CD14-positive monocyte (primary cell): ENCODE measurements at regions not wholly inside any gene's neighbourhood (a gene's known extent, or its start where the extent isn't known, plus 50 kb on each side); places are given as distances from the start of the nearest gene placed in this dataset.

Experiments used
- DNase-seq, 3 donors: peaks; one replicate each; pipeline ENCODE4 v3.0.0-alpha.2; 2011 to 2022
- H2AFZ ChIP-seq: 2 replicates; pipeline ENCODE4 v1.6.0; 2012; ENCODE audit warnings: mild to moderate bottlenecking, low read depth, low read length, inconsistent platforms; ENCODE audit not compliant: insufficient read depth, poor library complexity, severe bottlenecking
- H3K27ac ChIP-seq, 2 donors: 1 replicate in 1 of 2; 2 replicates in 1 of 2; pipeline ENCODE4 v1.5.1; 2012 to 2013; ENCODE audit warnings: low read length in 2 of 2, control low read depth in 1 of 2, inconsistent platforms in 1 of 2, low read depth in 1 of 2, mild to moderate bottlenecking in 1 of 2
- H3K27me3 ChIP-seq, 2 donors: one replicate each; pipeline versions ENCODE4 v1.6.0 to v1.6.1; 2011 to 2013; ENCODE audit warnings: low read length in 2 of 2; ENCODE audit not compliant: control insufficient read depth in 2 of 2, insufficient read depth in 2 of 2
- H3K36me3 ChIP-seq, 2 donors: replicated peaks in 1 of 2; 1 replicate in 1 of 2; 2 replicates in 1 of 2; pipeline versions ENCODE4 v1.5.1 to v1.6.1; 2012 to 2013; ENCODE audit warnings: low read length in 2 of 2, control low read depth in 1 of 2, inconsistent platforms in 1 of 2, mild to moderate bottlenecking in 1 of 2; ENCODE audit not compliant: insufficient read depth in 2 of 2, control insufficient read depth in 1 of 2
- H3K4me1 ChIP-seq, 2 donors: 1 replicate in 1 of 2; 2 replicates in 1 of 2; pipeline versions ENCODE4 v1.5.1 to v1.6.1; 2012 to 2013; ENCODE audit warnings: low read length in 2 of 2, control low read depth in 1 of 2, inconsistent platforms in 1 of 2, mild to moderate bottlenecking in 1 of 2, moderate library complexity in 1 of 2; ENCODE audit not compliant: insufficient read depth in 2 of 2, control insufficient read depth in 1 of 2
- H3K4me2 ChIP-seq: replicated peaks from 2 replicates; pipeline ENCODE3; 2012; ENCODE audit warnings: low read length, moderate library complexity, mild to moderate bottlenecking; ENCODE audit not compliant: poor library complexity, severe bottlenecking; ENCODE audit errors: extremely low read depth
- H3K4me3 ChIP-seq, 3 experiments: fragments of 200-600 bp in 1 of 3; sonication (generic) in 1 of 3; replicated peaks in 1 of 3; 1 replicate in 2 of 3; 2 replicates in 1 of 3; pipeline ENCODE4 v1.5.1; 2011 to 2013; ENCODE audit warnings: low read length in 3 of 3, mild to moderate bottlenecking in 3 of 3, control low read depth in 2 of 3, low read depth in 2 of 3, inconsistent platforms in 1 of 3, moderate library complexity in 1 of 3
- H3K79me2 ChIP-seq: 2 replicates; pipeline ENCODE4 v1.6.0; 2012; ENCODE audit warnings: mild to moderate bottlenecking, control low read depth, inconsistent platforms, low read length, moderate library complexity; ENCODE audit not compliant: insufficient read depth
- H3K9ac ChIP-seq: 2 replicates; pipeline ENCODE4 v1.6.0; 2017; ENCODE audit warnings: low read length, mild to moderate bottlenecking; ENCODE audit not compliant: insufficient read depth, poor library complexity, severe bottlenecking
- H3K9me3 ChIP-seq, 2 donors: replicated peaks in 1 of 2; 1 replicate in 1 of 2; 2 replicates in 1 of 2; pipeline versions ENCODE4 v1.5.1 to v1.6.1; 2012 to 2013; ENCODE audit warnings: low read length in 2 of 2, control low read depth in 1 of 2; ENCODE audit not compliant: control insufficient read depth in 1 of 2, insufficient read depth in 1 of 2
- H4K20me1 ChIP-seq: 2 replicates; pipeline ENCODE4 v1.6.0; 2012; ENCODE audit warnings: mild to moderate bottlenecking, low read length, control low read depth, moderate library complexity; ENCODE audit not compliant: insufficient read depth
- H3K27ac Mint-ChIP-seq, 7 donors: one replicate each; pipeline ENCODE4 v1.8.0; 2020; ENCODE audit warnings: mild to moderate bottlenecking in 7 of 7, mixed read lengths in 7 of 7, moderate library complexity in 6 of 7, inconsistent platforms in 2 of 7
- H3K27me3 Mint-ChIP-seq, 3 donors: one replicate each; pipeline ENCODE4 v1.8.0; 2021 to 2022; ENCODE audit warnings: low read depth in 3 of 3, mild to moderate bottlenecking in 3 of 3, mixed read lengths in 3 of 3, moderate library complexity in 3 of 3, inconsistent platforms in 1 of 3
- H3K36me3 Mint-ChIP-seq, 2 donors: one replicate each; pipeline ENCODE4 v1.8.0; 2020; ENCODE audit warnings: mixed read lengths in 2 of 2, inconsistent platforms in 1 of 2, mild to moderate bottlenecking in 1 of 2
- H3K4me1 Mint-ChIP-seq: one replicate; pipeline ENCODE4 v1.8.0; 2020; ENCODE audit warnings: mild to moderate bottlenecking, mixed read lengths
- H3K4me3 Mint-ChIP-seq, 2 donors: one replicate each; pipeline ENCODE4 v1.8.0; 2020; ENCODE audit warnings: mild to moderate bottlenecking in 2 of 2, mixed read lengths in 2 of 2, moderate library complexity in 1 of 2
- H3K9me3 Mint-ChIP-seq, 7 donors: one replicate each; pipeline ENCODE4 v1.8.0; 2020 to 2022; ENCODE audit warnings: mixed read lengths in 7 of 7, mild to moderate bottlenecking in 6 of 7, moderate library complexity in 6 of 7, inconsistent platforms in 2 of 7
- WGBS: methylation state at CpG from one replicate; pipeline ENCODE4 v1.1.5; 2013; ENCODE audit warnings: missing lambda C conversion rate; ENCODE audit not compliant: insufficient coverage; 5-methylcytosine and 5-hydroxymethylcytosine counted together
- intact Hi-C, 2 donors: fragments of 100-400 bp; cut with micrococcal nuclease; formaldehyde crosslinking; loops; one replicate each; pipeline versions ENCODE4 v1.15.0 to v1.15.1; 2023
- TF ChIP-seq, protein P1 (sequence below): fragments of 200-600 bp; IDR thresholded peaks from one replicate; pipeline ENCODE4 v1.8.0; 2022; ENCODE audit warnings: antibody characterized with exemption, mild to moderate bottlenecking

- peaks cover 1 to 8% (median 7%) of the 10 kb centered on the region in 3 donors for H3K27me3 Mint-ChIP-seq
Measured at GRCh38 chr1:30450148-30450817, 273.1 kb downstream of the MATN1 start.

DNA sequence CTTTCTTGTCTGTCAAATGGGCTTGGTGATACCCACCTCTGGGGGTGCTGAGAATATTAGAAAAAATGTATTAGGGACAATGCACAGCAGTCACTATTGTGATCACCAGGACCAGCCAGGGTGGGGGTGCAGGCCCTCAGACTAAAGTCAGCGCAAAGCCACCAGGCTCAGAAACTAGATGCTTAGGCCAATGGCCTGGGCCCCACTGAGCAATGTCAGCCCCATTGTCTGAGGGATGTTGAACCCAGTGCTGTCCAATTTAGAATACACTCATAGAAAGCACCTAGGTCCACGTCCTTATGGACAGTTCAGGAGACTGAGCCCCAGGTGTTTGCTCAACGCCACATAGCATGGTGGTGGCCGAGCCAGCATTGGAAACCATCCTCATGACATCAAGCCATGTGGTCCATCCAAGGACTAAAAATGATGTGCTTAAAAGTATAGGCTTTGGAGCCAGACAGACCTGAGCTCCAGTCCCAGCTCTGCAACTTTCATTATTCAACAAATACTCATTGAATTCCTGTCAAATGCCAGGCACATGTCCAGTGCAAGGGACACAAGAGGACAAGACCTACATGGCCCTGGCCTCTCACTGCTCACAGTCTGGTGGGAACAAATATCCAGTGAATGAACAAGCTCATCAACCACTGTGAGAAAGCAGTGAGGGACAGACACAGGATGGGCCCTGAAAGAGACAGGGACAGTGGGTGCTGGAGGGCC, 273.8 kb downstream of the MATN1 start:
- no peak overlapping the region for H3K27ac Mint-ChIP-seq
- no peak for DNase-seq

More at GRCh38 chr1:30450148-30450817, 273.1 kb downstream of the MATN1 start:
- H3K79me2 ChIP-seq: no peaks in the 10 kb centered on the region
- peaks cover 0 to 4% (median 0%) of the 10 kb centered on the region in 7 donors for H3K9me3 Mint-ChIP-seq
- H3K4me1 ChIP-seq: no peaks in the 10 kb centered on the region
- 85% methylated on average over 6 of the region's 7 CpGs for WGBS
- H3K36me3 Mint-ChIP-seq: no peaks in the 10 kb centered on the region
- H3K9me3 ChIP-seq: no peaks in the 10 kb centered on the region
- H3K36me3 ChIP-seq: no peaks in the 10 kb centered on the region
- DNase-seq: no peak
- H3K4me3 Mint-ChIP-seq: peak overlapping the region in 1 of 2 donors; percentile 49
- no peak overlapping the region for H3K27ac ChIP-seq
- TF ChIP-seq, protein P1, sequence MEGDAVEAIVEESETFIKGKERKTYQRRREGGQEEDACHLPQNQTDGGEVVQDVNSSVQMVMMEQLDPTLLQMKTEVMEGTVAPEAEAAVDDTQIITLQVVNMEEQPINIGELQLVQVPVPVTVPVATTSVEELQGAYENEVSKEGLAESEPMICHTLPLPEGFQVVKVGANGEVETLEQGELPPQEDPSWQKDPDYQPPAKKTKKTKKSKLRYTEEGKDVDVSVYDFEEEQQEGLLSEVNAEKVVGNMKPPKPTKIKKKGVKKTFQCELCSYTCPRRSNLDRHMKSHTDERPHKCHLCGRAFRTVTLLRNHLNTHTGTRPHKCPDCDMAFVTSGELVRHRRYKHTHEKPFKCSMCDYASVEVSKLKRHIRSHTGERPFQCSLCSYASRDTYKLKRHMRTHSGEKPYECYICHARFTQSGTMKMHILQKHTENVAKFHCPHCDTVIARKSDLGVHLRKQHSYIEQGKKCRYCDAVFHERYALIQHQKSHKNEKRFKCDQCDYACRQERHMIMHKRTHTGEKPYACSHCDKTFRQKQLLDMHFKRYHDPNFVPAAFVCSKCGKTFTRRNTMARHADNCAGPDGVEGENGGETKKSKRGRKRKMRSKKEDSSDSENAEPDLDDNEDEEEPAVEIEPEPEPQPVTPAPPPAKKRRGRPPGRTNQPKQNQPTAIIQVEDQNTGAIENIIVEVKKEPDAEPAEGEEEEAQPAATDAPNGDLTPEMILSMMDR: no peak
- no peaks in the 10 kb centered on the region for H3K4me1 Mint-ChIP-seq
- H3K27ac Mint-ChIP-seq: no peak overlapping the region
- no peaks in the 10 kb centered on the region for H4K20me1 ChIP-seq
- H3K4me3 ChIP-seq: no peak overlapping the region
- intact Hi-C loops: no loop called here
- H3K4me2 ChIP-seq: no peak overlapping the region
- no peak overlapping the region for H2AFZ ChIP-seq
- no peaks in the 10 kb centered on the region for H3K27me3 ChIP-seq
- no peak overlapping the region for H3K9ac ChIP-seq

More for the DNA sequence above, 273.8 kb downstream of the MATN1 start:
- Mint-ChIP-seq H3K4me1 (no peaks in the 10 kb centered on the region), H3K36me3 (no peaks in the 10 kb centered on the region), H3K27me3 (peaks cover 1 to 8% (median 7%) of the 10 kb centered on the region in 3 donors), H3K4me3 (no peak overlapping the region), H3K9me3 (peaks cover 0 to 4% (median 0%) of the 10 kb centered on the region in 7 donors)
- TF ChIP-seq, protein P1: no peak
- Histone ChIP-seq H3K79me2 (no peaks in the 10 kb centered on the region), H2AFZ (no peak overlapping the region), H3K27ac (no peak overlapping the region), H3K9ac (no peak overlapping the region), H3K27me3 (no peaks in the 10 kb centered on the region), H3K4me2 (no peak overlapping the region), H3K36me3 (no peaks in the 10 kb centered on the region), H3K4me3 (no peak overlapping the region), H4K20me1 (no peaks in the 10 kb centered on the region), H3K4me1 (no peaks in the 10 kb centered on the region), H3K9me3 (no peaks in the 10 kb centered on the region)
- 85% methylated on average over 4 of the region's 4 CpGs for WGBS
- intact Hi-C loops: no loop called here
